ENCODE measurements at regions not wholly inside any gene's neighbourhood (a gene's known extent, or its start where the extent isn't known, plus 50 kb on each side); places are given as distances from the start of the nearest gene placed in this dataset.

GRCh38 chr11:45392591-45393091 is 106.5 kb upstream of the SYT13 start:
- Histone ChIP-seq H3K4me2 (ENCODE audit: low read length) (no peak overlapping the region), H2AFZ (ENCODE audit: low read depth, low read length) (no peak overlapping the region), H3K9me3 (ENCODE audit: insufficient read depth, low read length) (no peaks in the 10 kb centered on the region), H3K4me1 (ENCODE audit: low read length) (no peaks in the 10 kb centered on the region), H3K79me2 (ENCODE audit: low read length) (no peaks in the 10 kb centered on the region), H3K4me3 (ENCODE audit: low read length) (no peak overlapping the region), H3K27ac (ENCODE audit: low read length) (no peak overlapping the region), H3K36me3 (replicated peaks; ENCODE audit: low read depth, low read length) (no peaks in the 10 kb centered on the region), H3K9ac (ENCODE audit: low read length) (no peak overlapping the region), H4K20me1 (ENCODE audit: insufficient read depth, low read length) (no peaks in the 10 kb centered on the region), H3K27me3 (ENCODE audit: low read depth, low read length) (peaks cover 33% of the 10 kb centered on the region)
- TF ChIP-seq EZH2phosphoT487 (IDR thresholded peaks at IDR 0.05; ENCODE audit: low read depth) = no peak
- TF ChIP-seq CTCF (IDR thresholded peaks at IDR 0.05; ENCODE audit: low read depth, low read length) = no peak

- no peak overlapping the region for H3K4me3 ChIP-seq (ENCODE audit: low read length)
- no peak overlapping the region for H3K4me2 ChIP-seq (ENCODE audit: low read length)
- TF ChIP-seq CTCF (IDR thresholded peaks at IDR 0.05; ENCODE audit: low read depth, low read length) (no peak), EZH2phosphoT487 (IDR thresholded peaks at IDR 0.05; ENCODE audit: low read depth) (no peak)
- H3K27me3 ChIP-seq (ENCODE audit: low read depth, low read length) = peaks cover 28% of the 10 kb centered on the region
- H3K79me2 ChIP-seq (ENCODE audit: low read length) = no peaks in the 10 kb centered on the region
- no peaks in the 10 kb centered on the region for H3K36me3 ChIP-seq (replicated peaks; ENCODE audit: low read depth, low read length)
- H4K20me1 ChIP-seq (ENCODE audit: insufficient read depth, low read length) = no peaks in the 10 kb centered on the region
- no peaks in the 10 kb centered on the region for H3K9me3 ChIP-seq (ENCODE audit: insufficient read depth, low read length)
- no peaks in the 10 kb centered on the region for H3K4me1 ChIP-seq (ENCODE audit: low read length)
- H3K27ac ChIP-seq (ENCODE audit: low read length) = no peak overlapping the region
- H3K9ac ChIP-seq (ENCODE audit: low read length) = no peak overlapping the region
- no peak overlapping the region for H2AFZ ChIP-seq (ENCODE audit: low read depth, low read length)
These were observed 106.0 kb upstream of the SYT13 start for GRCh38 chr11:45392154-45392553.

- no peaks in the 10 kb centered on the region for H3K36me3 ChIP-seq (replicated peaks; ENCODE audit: low read depth, low read length)
- no peak for TF ChIP-seq CTCF (IDR thresholded peaks at IDR 0.05; ENCODE audit: low read depth, low read length)
- TF ChIP-seq EZH2phosphoT487 (IDR thresholded peaks at IDR 0.05; ENCODE audit: low read depth) = no peak
- H3K4me3 ChIP-seq (ENCODE audit: low read length) = no peak overlapping the region
- H3K27ac ChIP-seq (ENCODE audit: low read length) = no peak overlapping the region
- no peak overlapping the region for H3K9ac ChIP-seq (ENCODE audit: low read length)
- H2AFZ ChIP-seq (ENCODE audit: low read depth, low read length) = no peak overlapping the region
- H3K79me2 ChIP-seq (ENCODE audit: low read length) = no peaks in the 10 kb centered on the region
- no peak overlapping the region for H3K4me2 ChIP-seq (ENCODE audit: low read length)
- peaks cover 26% of the 10 kb centered on the region for H3K27me3 ChIP-seq (ENCODE audit: low read depth, low read length)
- H3K4me1 ChIP-seq (ENCODE audit: low read length) = no peaks in the 10 kb centered on the region
- H4K20me1 ChIP-seq (ENCODE audit: insufficient read depth, low read length) = no peaks in the 10 kb centered on the region
- no peaks in the 10 kb centered on the region for H3K9me3 ChIP-seq (ENCODE audit: insufficient read depth, low read length)
These were observed 105.2 kb upstream of the SYT13 start for GRCh38 chr11:45391168-45391850.

GRCh38 chr11:45390407-45390806 is 104.3 kb upstream of the SYT13 start:
- no peak overlapping the region for H3K4me3 ChIP-seq (ENCODE audit: low read length)
- H3K4me1 ChIP-seq (ENCODE audit: low read length) = no peaks in the 10 kb centered on the region
- H3K9ac ChIP-seq (ENCODE audit: low read length) = no peak overlapping the region
- no peak overlapping the region for H3K4me2 ChIP-seq (ENCODE audit: low read length)
- H3K36me3 ChIP-seq (replicated peaks; ENCODE audit: low read depth, low read length) = no peaks in the 10 kb centered on the region
- H2AFZ ChIP-seq (ENCODE audit: low read depth, low read length) = no peak overlapping the region
- peaks cover 22% of the 10 kb centered on the region; the same call in 1 of the 2 replicates for H3K27me3 ChIP-seq (ENCODE audit: low read depth, low read length)
- no peak for TF ChIP-seq EZH2phosphoT487 (IDR thresholded peaks at IDR 0.05; ENCODE audit: low read depth)
- no peak for TF ChIP-seq CTCF (IDR thresholded peaks at IDR 0.05; ENCODE audit: low read depth, low read length)
- H3K9me3 ChIP-seq (ENCODE audit: insufficient read depth, low read length) = no peaks in the 10 kb centered on the region
- H3K79me2 ChIP-seq (ENCODE audit: low read length) = no peaks in the 10 kb centered on the region
- H3K27ac ChIP-seq (ENCODE audit: low read length) = no peak overlapping the region
- no peaks in the 10 kb centered on the region for H4K20me1 ChIP-seq (ENCODE audit: insufficient read depth, low read length)

All from OCI-LY3 (cell line).